ENCODE measurements at regions not wholly inside any gene's neighbourhood (a gene's known extent, or its start where the extent isn't known, plus 50 kb on each side); places are given as distances from the start of the nearest gene placed in this dataset.

DNA sequence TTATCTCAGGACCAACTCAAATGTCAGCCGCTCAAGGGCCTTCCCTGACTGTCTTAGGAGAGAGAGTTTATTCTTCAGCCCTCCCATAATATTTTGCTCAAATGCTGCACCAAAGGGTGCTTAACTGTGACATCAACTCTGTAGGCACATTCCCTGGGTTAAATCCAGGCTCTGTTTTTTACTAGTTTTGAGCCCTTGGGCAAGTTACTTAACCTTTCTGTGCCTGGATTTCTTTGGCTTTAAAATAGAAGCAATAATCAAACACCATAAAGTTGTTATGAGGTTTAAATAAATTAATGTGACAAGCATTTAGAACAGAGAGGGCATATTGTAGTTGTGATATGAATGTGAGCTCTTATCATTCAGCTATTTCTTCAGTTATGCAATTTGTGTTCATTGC, 54.2 kb upstream of the LIMCH1 start:
- no peak for DNase-seq (ENCODE audit: extremely low spot score in 2 of 2)

DNA sequence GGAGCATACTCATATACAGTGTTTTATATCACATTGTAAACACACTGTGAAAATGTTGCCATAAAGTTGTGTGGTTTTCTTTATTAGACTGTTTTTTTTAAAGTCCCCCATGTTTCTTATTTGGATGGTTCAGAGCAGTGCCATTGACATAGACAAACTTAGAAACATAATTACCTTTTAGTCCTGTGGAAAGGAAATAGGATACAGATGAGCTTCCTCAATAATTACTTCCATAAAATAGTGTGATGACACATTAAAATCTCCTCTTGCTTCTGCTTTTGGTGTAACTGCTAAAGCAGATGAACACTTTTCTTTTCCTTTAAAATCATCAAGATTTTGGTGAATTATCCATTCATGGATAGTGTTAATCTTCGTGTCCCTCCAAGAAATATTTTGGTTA, 52.9 kb upstream of the LIMCH1 start:
- intact Hi-C loops (cut with DNase I), result no loop called here
- Histone ChIP-seq H3K27me3 (no peaks in the 10 kb centered on the region), H3K4me1 (no peaks in the 10 kb centered on the region), H3K27ac (no peak overlapping the region), H3K36me3 (no peaks in the 10 kb centered on the region), H3K4me3 (no peak overlapping the region), H3K9me3 (no peaks in the 10 kb centered on the region)
- no peak for DNase-seq (ENCODE audit: extremely low spot score in 2 of 2)
- TF ChIP-seq, protein P1, sequence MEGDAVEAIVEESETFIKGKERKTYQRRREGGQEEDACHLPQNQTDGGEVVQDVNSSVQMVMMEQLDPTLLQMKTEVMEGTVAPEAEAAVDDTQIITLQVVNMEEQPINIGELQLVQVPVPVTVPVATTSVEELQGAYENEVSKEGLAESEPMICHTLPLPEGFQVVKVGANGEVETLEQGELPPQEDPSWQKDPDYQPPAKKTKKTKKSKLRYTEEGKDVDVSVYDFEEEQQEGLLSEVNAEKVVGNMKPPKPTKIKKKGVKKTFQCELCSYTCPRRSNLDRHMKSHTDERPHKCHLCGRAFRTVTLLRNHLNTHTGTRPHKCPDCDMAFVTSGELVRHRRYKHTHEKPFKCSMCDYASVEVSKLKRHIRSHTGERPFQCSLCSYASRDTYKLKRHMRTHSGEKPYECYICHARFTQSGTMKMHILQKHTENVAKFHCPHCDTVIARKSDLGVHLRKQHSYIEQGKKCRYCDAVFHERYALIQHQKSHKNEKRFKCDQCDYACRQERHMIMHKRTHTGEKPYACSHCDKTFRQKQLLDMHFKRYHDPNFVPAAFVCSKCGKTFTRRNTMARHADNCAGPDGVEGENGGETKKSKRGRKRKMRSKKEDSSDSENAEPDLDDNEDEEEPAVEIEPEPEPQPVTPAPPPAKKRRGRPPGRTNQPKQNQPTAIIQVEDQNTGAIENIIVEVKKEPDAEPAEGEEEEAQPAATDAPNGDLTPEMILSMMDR (IDR thresholded peaks at IDR 0.05), result no peak
- no peak for TF ChIP-seq POLR2AphosphoS5 (IDR thresholded peaks at IDR 0.05; ENCODE audit: insufficient read depth in 1 of 2, low read depth in 1 of 2)
- TF ChIP-seq POLR2A (IDR thresholded peaks at IDR 0.05), result no peak

More for the DNA sequence above, 54.2 kb upstream of the LIMCH1 start:
- Histone ChIP-seq H3K36me3 (no peaks in the 10 kb centered on the region), H3K27me3 (no peaks in the 10 kb centered on the region), H3K4me1 (no peaks in the 10 kb centered on the region), H3K27ac (no peak overlapping the region), H3K4me3 (no peak overlapping the region), H3K9me3 (no peaks in the 10 kb centered on the region)
- intact Hi-C loops (cut with DNase I), result no loop called here
- no peak for TF ChIP-seq POLR2AphosphoS5 (IDR thresholded peaks at IDR 0.05; ENCODE audit: insufficient read depth in 1 of 2, low read depth in 1 of 2)
- TF ChIP-seq, protein P1 (IDR thresholded peaks at IDR 0.05), result no peak
- no peak for TF ChIP-seq POLR2A (IDR thresholded peaks at IDR 0.05)

GRCh38 chr4:41487868-41488440, 50.0 kb upstream of the LIMCH1 start:
- DNase-seq (ENCODE audit: extremely low spot score in 2 of 2), result no peak
- no peaks in the 10 kb centered on the region for H3K4me1 ChIP-seq
- H3K36me3 ChIP-seq, result no peaks in the 10 kb centered on the region
- H3K27me3 ChIP-seq, result no peaks in the 10 kb centered on the region
- intact Hi-C loops (cut with DNase I), result no loop called here
- H3K4me3 ChIP-seq, result no peak overlapping the region
- no peak overlapping the region for H3K27ac ChIP-seq
- no peaks in the 10 kb centered on the region for H3K9me3 ChIP-seq
- TF ChIP-seq POLR2AphosphoS5 (IDR thresholded peaks at IDR 0.05; ENCODE audit: insufficient read depth in 1 of 2, low read depth in 1 of 2) (no peak), POLR2A (IDR thresholded peaks at IDR 0.05) (no peak)
- TF ChIP-seq, protein P1 (IDR thresholded peaks at IDR 0.05), result no peak

All from vagina (tissue), 2 donors.